ENCODE measurements at regions not wholly inside any gene's neighbourhood (a gene's known extent, or its start where the extent isn't known, plus 50 kb on each side); places are given as distances from the start of the nearest gene placed in this dataset.
"Not testable (repeated sequence)": the region's sequence is repeated elsewhere in the genome, so short reads cannot be mapped to it uniquely, and the experiment has no call there.

DNA sequence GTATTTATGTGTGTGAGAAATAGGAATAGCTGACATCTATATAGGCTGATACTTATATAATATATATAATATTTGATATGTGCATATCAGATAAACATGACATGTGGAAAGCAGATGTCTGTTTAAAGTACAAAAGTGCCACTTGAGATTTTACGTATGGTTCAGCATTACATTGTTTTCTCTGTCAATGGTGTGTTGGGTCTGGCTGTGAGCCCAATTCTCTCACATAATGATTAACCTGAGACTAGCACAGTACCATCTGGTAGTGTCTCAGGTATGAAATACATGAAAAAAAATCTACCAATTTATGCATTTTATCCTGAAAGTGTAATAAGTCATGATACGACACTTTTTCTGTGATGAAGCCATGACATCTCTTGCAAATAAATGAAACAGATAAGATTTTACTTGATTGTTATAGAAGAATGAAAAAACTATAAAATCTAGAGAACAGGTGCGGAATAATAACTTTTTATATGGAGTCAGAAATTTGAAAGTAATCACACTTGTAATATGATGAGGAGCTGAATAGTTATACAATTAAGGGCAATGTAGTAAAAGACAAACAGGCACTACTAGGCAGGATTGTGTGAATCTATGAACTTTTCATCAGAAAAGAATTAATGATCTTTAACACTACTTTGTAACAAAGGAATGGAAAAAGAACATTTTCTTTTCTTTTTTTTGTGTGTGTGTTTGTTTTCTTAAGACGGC is 1405.0 kb downstream of the OLFM4 start:
- H3K36me3 ChIP-seq: no peaks in the 10 kb centered on the region
- intact Hi-C loops (cut with DNase I): no loop called here
- DNase-seq: no peak
- no peaks in the 10 kb centered on the region for H3K27me3 ChIP-seq
- no peak overlapping the region for H3K4me3 ChIP-seq
- TF ChIP-seq, protein P1, sequence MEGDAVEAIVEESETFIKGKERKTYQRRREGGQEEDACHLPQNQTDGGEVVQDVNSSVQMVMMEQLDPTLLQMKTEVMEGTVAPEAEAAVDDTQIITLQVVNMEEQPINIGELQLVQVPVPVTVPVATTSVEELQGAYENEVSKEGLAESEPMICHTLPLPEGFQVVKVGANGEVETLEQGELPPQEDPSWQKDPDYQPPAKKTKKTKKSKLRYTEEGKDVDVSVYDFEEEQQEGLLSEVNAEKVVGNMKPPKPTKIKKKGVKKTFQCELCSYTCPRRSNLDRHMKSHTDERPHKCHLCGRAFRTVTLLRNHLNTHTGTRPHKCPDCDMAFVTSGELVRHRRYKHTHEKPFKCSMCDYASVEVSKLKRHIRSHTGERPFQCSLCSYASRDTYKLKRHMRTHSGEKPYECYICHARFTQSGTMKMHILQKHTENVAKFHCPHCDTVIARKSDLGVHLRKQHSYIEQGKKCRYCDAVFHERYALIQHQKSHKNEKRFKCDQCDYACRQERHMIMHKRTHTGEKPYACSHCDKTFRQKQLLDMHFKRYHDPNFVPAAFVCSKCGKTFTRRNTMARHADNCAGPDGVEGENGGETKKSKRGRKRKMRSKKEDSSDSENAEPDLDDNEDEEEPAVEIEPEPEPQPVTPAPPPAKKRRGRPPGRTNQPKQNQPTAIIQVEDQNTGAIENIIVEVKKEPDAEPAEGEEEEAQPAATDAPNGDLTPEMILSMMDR (IDR thresholded peaks at IDR 0.05): no peak
- no peak for TF ChIP-seq POLR2A (IDR thresholded peaks at IDR 0.05)
- WGBS, 4 donors: 77 to 81% (median 79%) methylated on average over 4 of the region's 4 CpGs
- H3K9me3 ChIP-seq: no peaks in the 10 kb centered on the region
- no peak for ATAC-seq
- no peaks in the 10 kb centered on the region for H3K4me1 ChIP-seq
- H3K27ac ChIP-seq: no peak overlapping the region

DNA sequence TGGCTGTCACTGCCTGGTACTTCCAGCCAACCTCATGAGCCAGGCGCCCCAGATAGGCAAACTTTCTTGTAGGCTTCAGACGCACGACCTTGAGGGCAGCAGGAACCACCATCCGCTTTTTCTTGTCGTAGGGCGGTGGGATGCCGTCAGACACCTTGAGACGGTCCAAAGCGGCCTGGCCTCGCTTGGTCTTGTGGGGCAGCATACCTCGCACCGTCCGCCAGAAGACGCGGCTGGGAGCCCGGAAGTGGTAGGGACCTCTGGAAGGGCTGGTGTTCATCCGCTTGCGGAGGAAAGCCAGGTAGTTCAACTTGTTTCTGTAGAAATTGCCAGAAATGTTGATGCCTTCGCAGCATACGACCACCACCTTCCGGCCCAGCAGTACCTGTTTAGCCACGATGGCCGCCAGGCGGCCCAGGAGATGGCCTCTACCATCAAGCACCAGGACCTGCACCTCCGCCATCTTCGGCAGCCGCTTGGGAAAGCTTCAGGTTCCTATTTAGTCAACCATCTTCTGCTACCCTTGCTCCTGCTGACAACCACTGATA is 1412.3 kb downstream of the OLFM4 start:
- intact Hi-C loops (cut with DNase I); H3K27ac ChIP-seq; ATAC-seq; H3K36me3 ChIP-seq; H3K9me3 ChIP-seq; H3K27me3 ChIP-seq; H3K4me3 ChIP-seq; H3K4me1 ChIP-seq: not testable (repeated sequence)
- WGBS, 4 donors: 93 to 96% (median 94%) methylated on average over 22 to 27 of the region's 27 CpGs
- DNase-seq: peak in 1 of 5 donors; percentile 49

DNA sequence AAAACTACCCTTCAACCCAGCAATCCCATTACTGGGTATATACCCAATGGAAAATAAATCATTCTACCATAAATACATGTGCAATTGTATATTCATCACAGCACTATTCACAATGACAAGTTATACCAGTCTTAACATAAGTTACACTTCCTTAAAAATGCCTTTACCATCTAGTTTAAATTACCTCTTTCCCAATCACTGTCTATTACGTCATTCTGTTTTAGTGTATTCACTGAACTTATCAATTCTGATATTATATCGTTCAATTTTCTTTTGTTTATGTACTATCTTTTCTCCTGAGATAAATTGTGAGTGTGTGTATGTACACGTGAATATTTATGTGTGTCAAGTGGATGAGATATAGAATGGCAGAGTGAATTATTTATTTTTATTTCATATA is 1416.8 kb downstream of the OLFM4 start:
- peaks cover 0 to 6% (median 0%) of the 10 kb centered on the region in 12 donors for H3K9me3 ChIP-seq
- WGBS, 4 donors: 57 to 76% (median 73%) methylated on average over 3 of the region's 3 CpGs
- no peak for ATAC-seq
- H3K27me3 ChIP-seq: no peaks in the 10 kb centered on the region
- no peak overlapping the region for H3K27ac ChIP-seq
- intact Hi-C loops (cut with DNase I): no loop called here
- TF ChIP-seq POLR2A (IDR thresholded peaks at IDR 0.05): no peak
- TF ChIP-seq, protein P1 (IDR thresholded peaks at IDR 0.05): no peak
- no peak overlapping the region for H3K4me3 ChIP-seq
- DNase-seq: no peak
- no peaks in the 10 kb centered on the region for H3K36me3 ChIP-seq
- H3K4me1 ChIP-seq: no peaks in the 10 kb centered on the region

DNA sequence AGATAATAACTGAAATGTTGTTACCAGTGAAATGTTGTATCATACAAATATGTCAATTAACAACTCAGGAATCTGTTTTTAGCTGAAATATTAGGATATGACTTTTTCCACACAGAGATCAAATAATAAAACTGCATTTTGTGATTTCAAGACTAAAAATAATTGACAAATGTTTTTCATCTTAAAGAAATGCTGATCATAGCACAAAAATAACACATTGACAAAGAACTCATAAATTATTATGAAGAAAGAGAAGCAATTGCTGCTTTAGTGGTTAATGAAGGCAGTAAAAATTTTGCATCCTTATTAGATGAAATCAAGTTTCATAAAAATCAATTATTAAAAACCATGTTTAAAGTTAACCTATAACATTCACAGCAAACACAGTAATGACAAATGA is 1417.3 kb downstream of the OLFM4 start:
- no peak overlapping the region for H3K4me3 ChIP-seq
- ATAC-seq (no peak), DNase-seq (no peak)
- TF ChIP-seq, protein P1 (IDR thresholded peaks at IDR 0.05): no peak
- no peak for TF ChIP-seq POLR2A (IDR thresholded peaks at IDR 0.05)
- intact Hi-C loops (cut with DNase I): no loop called here
- H3K9me3 ChIP-seq: peaks cover 0 to 6% (median 0%) of the 10 kb centered on the region in 12 donors
- no peaks in the 10 kb centered on the region for H3K36me3 ChIP-seq
- no peaks in the 10 kb centered on the region for H3K4me1 ChIP-seq
- H3K27ac ChIP-seq: no peak overlapping the region
- H3K27me3 ChIP-seq: no peaks in the 10 kb centered on the region

DNA sequence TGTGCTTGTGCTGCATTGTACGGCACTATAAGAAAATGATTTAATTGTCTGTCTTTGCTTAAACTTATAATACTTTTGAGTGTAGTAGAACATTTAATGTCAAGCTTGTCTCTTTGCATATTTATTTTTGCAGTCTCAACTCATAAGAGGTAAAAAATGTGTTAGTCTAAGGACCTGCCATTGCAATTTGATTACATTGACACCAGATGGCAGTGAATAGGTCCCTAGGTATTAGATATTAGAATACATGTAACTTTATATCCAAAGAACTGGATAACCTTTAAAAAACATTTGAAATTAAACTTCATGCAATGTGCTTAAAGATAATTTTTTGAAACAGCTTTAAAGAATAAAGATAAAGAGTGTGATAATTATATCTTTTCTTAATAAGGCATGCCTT is 1421.3 kb downstream of the OLFM4 start:
- intact Hi-C loops (cut with DNase I): no loop called here
- peaks cover 0 to 4% (median 0%) of the 10 kb centered on the region in 12 donors for H3K9me3 ChIP-seq
- TF ChIP-seq, protein P1 (IDR thresholded peaks at IDR 0.05): no peak
- TF ChIP-seq POLR2A (IDR thresholded peaks at IDR 0.05): no peak
- H3K27me3 ChIP-seq: no peaks in the 10 kb centered on the region
- H3K36me3 ChIP-seq: no peaks in the 10 kb centered on the region
- H3K27ac ChIP-seq: no peak overlapping the region
- no peak overlapping the region for H3K4me3 ChIP-seq
- no peaks in the 10 kb centered on the region for H3K4me1 ChIP-seq
- DNase-seq: no peak
- 92 to 98% (median 94%) methylated on average over 1 of the region's 1 CpG for WGBS, 4 donors
- ATAC-seq: no peak

Measured in heart left ventricle (tissue), 16 donors.